AG04450 (cell line): ENCODE measurements at regions not wholly inside any gene's neighbourhood (a gene's known extent, or its start where the extent isn't known, plus 50 kb on each side); places are given as distances from the start of the nearest gene placed in this dataset.

ENCODE experiments used
- CTCF ChIA-PET: fragments of 300-600, 350-600 bp; formaldehyde crosslinking; extraction: SDS; loops from one replicate; lab custom pipeline; 2022; ENCODE audit warnings: antibody characterized with exemption, inconsistent platforms; lab: Charles Lee
- POLR2A ChIA-PET: fragments of 350-600 bp; formaldehyde crosslinking; extraction: SDS; loops from one replicate; lab custom pipeline; 2021; ENCODE audit warnings: antibody characterized with exemption, inconsistent platforms; lab: Yijun Ruan, JAX
- DNase-seq: peaks from one replicate; pipeline ENCODE4 v3.0.0-alpha.2; 2011; ENCODE audit warnings: low read depth, low spot score
- H3K27ac ChIP-seq: one replicate; pipeline ENCODE4 v1.5.1; 2012; ENCODE audit warnings: low read depth, low read length, control low read depth
- H3K27me3 ChIP-seq: one replicate; pipeline ENCODE4 v1.6.0; 2012; ENCODE audit warnings: low read length; ENCODE audit not compliant: control insufficient read depth, insufficient read depth
- H3K4me3 ChIP-seq: 2 replicates; pipeline ENCODE4 v1.5.1; 2011; ENCODE audit warnings: mild to moderate bottlenecking, low read depth, low read length, control low read depth
- H3K9me3 ChIP-seq: 2 replicates; pipeline ENCODE4 v1.5.1; 2012; ENCODE audit warnings: low read length; ENCODE audit not compliant: control insufficient read depth, insufficient read depth
- TF ChIP-seq, protein P1 (sequence below): IDR thresholded peaks from 2 replicates; pipeline ENCODE4 v1.5.1; 2011; ENCODE audit warnings: low read depth, low read length, control low read depth, inconsistent platforms

DNA sequence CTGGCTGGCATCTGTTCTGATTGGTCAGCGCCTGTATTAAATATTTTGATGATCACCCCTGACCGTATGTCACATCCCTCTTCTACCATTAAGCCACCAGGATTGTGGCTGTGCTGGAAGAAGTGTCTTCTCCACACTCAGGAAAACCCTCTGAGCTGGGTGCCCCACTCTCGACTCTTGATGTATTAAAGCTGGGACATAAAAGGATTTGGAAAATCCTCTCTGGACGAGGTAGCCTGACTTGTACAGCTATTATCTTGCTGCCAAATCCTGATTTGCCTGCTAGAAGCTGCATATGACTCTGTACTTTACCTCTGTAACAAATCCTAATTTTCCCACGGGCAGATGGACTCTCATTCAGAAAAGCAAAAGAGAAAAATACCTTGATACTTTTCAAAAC, 161.0 kb downstream of the SLC28A3 start:
- TF ChIP-seq, protein P1, sequence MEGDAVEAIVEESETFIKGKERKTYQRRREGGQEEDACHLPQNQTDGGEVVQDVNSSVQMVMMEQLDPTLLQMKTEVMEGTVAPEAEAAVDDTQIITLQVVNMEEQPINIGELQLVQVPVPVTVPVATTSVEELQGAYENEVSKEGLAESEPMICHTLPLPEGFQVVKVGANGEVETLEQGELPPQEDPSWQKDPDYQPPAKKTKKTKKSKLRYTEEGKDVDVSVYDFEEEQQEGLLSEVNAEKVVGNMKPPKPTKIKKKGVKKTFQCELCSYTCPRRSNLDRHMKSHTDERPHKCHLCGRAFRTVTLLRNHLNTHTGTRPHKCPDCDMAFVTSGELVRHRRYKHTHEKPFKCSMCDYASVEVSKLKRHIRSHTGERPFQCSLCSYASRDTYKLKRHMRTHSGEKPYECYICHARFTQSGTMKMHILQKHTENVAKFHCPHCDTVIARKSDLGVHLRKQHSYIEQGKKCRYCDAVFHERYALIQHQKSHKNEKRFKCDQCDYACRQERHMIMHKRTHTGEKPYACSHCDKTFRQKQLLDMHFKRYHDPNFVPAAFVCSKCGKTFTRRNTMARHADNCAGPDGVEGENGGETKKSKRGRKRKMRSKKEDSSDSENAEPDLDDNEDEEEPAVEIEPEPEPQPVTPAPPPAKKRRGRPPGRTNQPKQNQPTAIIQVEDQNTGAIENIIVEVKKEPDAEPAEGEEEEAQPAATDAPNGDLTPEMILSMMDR, result no peak
- no peaks in the 10 kb centered on the region for H3K27me3 ChIP-seq
- CTCF ChIA-PET, result interaction anchor here (0.6 kb wide), 1 partner anchor 189 kb away, joined by 3 read pairs; no protein-coding TSS in a partner anchor
- DNase-seq, result no peak
- no peak overlapping the region for H3K27ac ChIP-seq
- POLR2A ChIA-PET, result no interaction called here
- no peaks in the 10 kb centered on the region for H3K9me3 ChIP-seq
- H3K4me3 ChIP-seq, result no peak overlapping the region

DNA sequence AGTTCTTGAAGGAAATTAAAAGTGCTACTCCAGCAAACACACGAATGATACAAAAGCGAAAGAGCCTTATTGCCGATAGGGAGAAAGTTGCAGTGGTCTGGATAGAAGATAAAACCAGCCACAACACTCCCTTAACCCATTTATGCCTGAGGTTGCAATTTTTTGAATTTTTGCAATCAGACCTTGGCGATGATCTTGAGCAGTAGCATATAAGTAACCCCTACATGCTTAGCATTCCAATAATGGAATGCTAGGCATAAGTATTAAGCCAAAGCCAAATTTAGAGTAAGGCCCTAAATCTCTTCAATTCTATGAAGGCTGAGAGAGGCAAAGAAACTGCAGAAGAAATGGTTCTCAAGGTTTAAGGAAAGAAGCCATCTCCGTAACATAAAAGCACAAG, 153.5 kb downstream of the SLC28A3 start:
- H3K27ac ChIP-seq, result peak overlapping the region; percentile 11
- no peak for DNase-seq
- no peaks in the 10 kb centered on the region for H3K9me3 ChIP-seq
- ChIA-PET CTCF (interaction anchor here (2.1 kb wide), 1 partner anchor 74 kb away, joined by 8 read pairs; no protein-coding TSS in a partner anchor), POLR2A (no interaction called here)
- H3K27me3 ChIP-seq, result no peaks in the 10 kb centered on the region
- TF ChIP-seq, protein P1, result no peak
- H3K4me3 ChIP-seq, result no peak overlapping the region

DNA sequence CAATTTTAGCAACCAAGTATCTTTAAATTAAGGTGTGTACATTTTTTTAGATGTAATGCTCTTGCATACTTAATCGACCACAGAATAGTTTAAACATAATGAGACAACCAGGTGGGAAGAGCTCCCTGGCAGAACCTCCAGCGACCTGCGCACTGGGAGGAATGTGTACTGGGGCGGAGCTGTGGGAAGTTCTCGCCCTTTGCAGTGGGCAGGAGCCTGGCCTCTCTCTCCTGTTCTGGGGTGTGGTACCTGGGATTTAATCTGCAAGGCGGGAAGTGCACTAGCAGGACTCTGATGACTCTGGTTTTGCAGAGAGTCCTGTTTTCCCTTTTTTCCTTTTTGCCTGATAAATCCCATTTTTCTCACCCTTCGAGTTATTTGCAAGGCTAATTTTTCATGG, 150.7 kb downstream of the SLC28A3 start:
- Histone ChIP-seq H3K27ac (no peak overlapping the region), H3K27me3 (peaks cover 9% of the 10 kb centered on the region), H3K9me3 (peaks cover 10% of the 10 kb centered on the region), H3K4me3 (no peak overlapping the region)
- TF ChIP-seq, protein P1, result no peak
- ChIA-PET CTCF (interaction anchor here (0.8 to 1.0 kb wide), 2 partner anchors 16 to 71 kb away, joined by 3 read pairs; no protein-coding TSS in a partner anchor), POLR2A (no interaction called here)
- no peak for DNase-seq

DNA sequence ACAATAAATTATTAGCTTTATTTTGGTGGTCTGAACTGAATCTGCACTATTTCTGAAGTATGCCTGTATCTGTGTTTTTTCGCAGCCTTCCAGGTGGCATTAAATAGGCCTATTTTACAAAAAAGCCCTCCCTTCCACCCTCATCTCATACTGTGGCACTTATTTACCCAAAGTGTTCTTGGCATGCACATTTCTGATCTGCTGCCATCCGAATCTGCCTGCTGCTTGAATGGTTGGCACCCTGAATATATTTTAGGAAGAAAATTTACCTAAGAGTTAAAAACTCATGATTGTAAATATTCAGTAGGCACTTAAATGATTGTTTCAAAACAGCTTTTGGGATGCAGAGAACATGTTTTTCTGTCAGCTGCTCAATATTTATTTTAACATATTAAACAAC, 150.1 kb downstream of the SLC28A3 start:
- TF ChIP-seq, protein P1, result no peak

DNA sequence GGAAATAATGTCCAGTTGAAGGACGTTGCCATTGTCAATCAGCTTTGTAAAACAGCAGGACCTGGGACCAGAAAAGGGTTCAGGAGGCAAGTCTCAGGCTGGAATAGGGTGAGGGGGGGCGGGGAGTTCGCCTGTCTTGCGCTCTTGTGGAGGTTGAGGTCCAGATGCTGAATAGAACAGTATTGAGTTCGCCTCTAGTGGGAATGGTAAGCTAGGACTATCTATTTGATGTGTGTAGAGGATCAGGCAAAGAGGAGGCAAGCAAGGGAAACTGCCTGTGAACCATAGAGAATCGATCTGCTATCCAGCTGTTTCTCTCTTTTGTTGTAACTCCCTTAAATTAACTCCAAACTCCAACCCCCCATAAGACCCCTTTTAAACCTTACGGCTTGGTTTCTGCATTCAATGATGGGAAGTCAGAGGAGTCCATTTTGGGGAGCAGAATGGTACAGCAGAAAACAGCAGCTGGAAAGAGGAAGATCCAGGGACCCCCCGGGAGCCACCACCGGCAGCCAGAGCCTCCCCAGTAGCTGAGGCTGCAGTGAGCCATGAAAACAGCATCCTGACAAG, 133.7 kb downstream of the SLC28A3 start:
- CTCF ChIA-PET, result interaction anchor here (0.5 to 1.6 kb wide), 3 partner anchors 34 to 87 kb away, joined by 3 to 5 read pairs (median 5); no protein-coding TSS in a partner anchor
- no peak overlapping the region for H3K4me3 ChIP-seq
- no peaks in the 10 kb centered on the region for H3K9me3 ChIP-seq
- TF ChIP-seq, protein P1, result no peak
- POLR2A ChIA-PET, result interaction anchor here (0.7 kb wide), 1 partner anchor 226 kb away, joined by 3 read pairs; the partner anchor contains the start of genes HNRNPK and RMI1
- no peak overlapping the region for H3K27ac ChIP-seq
- H3K27me3 ChIP-seq, result no peaks in the 10 kb centered on the region
- DNase-seq, result no peak

More for the DNA sequence above, 150.1 kb downstream of the SLC28A3 start:
- CTCF ChIA-PET, result interaction anchor here (0.8 to 1.0 kb wide), 2 partner anchors 17 to 70 kb away, joined by 3 read pairs; no protein-coding TSS in a partner anchor
- POLR2A ChIA-PET, result no interaction called here
- DNase-seq, result no peak
- Histone ChIP-seq H3K27me3 (peaks cover 11% of the 10 kb centered on the region), H3K4me3 (no peak overlapping the region), H3K9me3 (peaks cover 10% of the 10 kb centered on the region), H3K27ac (no peak overlapping the region)
